GM18951 (cell line): ENCODE measurements at regions not wholly inside any gene's neighbourhood (a gene's known extent, or its start where the extent isn't known, plus 50 kb on each side); places are given as distances from the start of the nearest gene placed in this dataset.

Source experiments
- POLR2A ChIP-seq: IDR thresholded peaks from 4 replicates; pipeline ENCODE4 v1.6.1; 2011; ENCODE audit warnings: mild to moderate bottlenecking; ENCODE audit not compliant: insufficient read length, insufficient read depth; ENCODE audit errors: extremely low read depth
- in situ Hi-C: fragments of 300-500 bp; cut with MboI; formaldehyde crosslinking; loops from one replicate; pipeline ENCODE4 v1.12.0; 2022; ENCODE audit warnings: low sequenced_read_pairs, mixed read lengths, inconsistent platforms; ENCODE audit not compliant: unreplicated experiment

- TF ChIP-seq POLR2A, result no peak
- in situ Hi-C loops, result loop anchor here (25.0 kb wide), 1 partner anchor 635 kb away; no protein-coding TSS in a partner anchor
These were observed 50.7 kb upstream of the ACOT11 start for GRCh38 chr1:54497338-54497737.

GRCh38 chr1:54495954-54496353 lies 52.1 kb upstream of the ACOT11 start:
- TF ChIP-seq POLR2A, result no peak
- in situ Hi-C loops, result loop anchor here (25.0 kb wide), 1 partner anchor 634 kb away; no protein-coding TSS in a partner anchor

DNA sequence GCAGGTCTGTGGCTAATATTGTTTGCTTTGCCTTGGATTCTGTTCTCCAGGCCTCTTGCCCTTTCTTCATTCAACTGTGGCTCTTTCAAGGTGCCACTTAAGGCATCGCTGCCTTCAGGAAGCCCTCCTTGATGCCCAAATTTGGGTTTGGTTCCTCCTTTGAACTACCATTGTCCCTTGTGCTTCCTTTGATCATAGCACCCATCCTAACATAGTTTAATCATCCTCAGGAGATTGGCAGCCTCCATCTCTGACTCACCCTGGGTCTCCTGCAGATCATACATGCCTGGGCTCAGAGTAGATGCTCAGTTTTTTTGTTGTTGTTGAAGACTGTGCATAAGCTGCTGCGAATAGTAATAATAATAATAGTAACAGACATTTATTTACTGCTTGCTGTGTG lies 54.4 kb upstream of the ACOT11 start:
- in situ Hi-C loops, result loop anchor here (25.0 kb wide), 1 partner anchor 631 kb away; no protein-coding TSS in a partner anchor
- no peak for TF ChIP-seq POLR2A

DNA sequence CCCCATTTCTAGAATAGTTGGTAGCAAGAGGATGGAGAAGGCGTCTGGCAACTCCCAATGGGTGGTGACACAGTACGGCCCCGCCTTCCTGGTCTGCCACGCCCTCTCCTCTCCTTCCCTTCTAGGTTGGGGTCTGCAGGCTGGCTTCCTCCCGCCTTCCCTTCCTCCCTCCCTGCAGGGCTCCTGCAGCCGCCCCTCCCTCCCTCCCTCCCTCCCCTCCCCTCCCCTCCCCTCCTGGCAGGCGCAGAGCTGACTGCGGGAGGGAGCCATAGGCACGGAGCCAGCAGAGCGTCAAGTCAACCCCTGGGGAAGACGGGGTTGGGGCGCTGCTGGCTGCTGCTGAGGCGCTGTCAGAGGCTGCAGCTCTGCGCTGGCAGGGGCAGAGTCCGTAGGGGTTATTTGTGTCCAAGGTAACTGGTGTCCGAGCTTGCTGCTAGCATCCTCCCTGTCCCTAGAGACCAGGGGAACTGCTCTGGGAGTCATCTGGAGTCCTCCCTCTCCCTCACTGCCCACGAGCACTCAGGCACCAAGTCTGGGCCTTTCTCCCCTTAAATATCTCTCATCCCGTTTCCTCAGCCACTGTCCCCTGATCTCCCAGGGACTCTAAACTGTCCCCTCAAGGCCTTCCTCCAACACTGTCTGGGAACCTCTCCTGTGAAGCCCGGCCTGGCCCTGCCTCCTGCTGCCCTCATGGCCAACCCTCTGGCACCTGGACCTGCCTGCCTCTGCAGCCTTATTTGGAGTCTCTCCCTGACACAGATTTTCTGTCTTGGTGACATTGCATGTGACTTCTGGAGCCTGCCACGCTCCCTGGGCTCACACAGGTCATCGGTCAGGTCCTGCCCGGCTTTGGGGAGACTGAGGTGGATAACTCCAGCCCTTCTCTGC lies 57.4 kb upstream of the ACOT11 start:
- TF ChIP-seq POLR2A, result no peak

DNA sequence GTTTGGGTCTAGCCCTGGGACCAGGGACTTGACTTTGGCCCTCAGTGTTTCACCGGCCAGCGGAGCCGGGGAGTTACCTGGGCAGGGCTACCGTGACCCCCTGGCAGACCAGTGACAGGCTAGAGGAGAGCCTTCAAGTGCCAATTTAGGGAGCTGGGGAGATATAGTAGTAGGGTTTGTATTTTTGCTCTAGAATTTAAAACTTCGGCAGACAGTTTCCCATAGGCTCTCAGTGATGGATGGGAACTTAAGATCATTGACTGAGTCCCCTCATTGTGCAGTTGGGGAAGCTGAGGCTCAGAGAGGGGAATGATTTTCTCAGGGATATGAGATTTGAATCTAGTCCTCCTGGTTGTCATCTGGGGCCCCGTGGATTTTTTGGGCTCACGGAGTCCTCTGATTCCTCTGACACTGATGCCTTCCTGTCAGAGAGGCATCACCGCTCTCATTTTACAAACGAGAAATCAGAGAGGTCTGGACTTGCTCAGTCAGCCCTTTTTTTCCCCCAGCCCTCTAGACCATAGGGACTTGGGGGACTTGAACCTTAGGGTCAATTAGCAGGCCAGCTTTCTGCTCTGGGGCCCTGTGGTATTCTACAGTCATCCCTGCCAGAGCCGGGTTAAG lies 58.3 kb upstream of the ACOT11 start:
- no peak for TF ChIP-seq POLR2A

More for the DNA sequence above, 57.4 kb upstream of the ACOT11 start:
- in situ Hi-C loops, result loop anchor here (25.0 kb wide), 1 partner anchor 628 kb away; no protein-coding TSS in a partner anchor

DNA sequence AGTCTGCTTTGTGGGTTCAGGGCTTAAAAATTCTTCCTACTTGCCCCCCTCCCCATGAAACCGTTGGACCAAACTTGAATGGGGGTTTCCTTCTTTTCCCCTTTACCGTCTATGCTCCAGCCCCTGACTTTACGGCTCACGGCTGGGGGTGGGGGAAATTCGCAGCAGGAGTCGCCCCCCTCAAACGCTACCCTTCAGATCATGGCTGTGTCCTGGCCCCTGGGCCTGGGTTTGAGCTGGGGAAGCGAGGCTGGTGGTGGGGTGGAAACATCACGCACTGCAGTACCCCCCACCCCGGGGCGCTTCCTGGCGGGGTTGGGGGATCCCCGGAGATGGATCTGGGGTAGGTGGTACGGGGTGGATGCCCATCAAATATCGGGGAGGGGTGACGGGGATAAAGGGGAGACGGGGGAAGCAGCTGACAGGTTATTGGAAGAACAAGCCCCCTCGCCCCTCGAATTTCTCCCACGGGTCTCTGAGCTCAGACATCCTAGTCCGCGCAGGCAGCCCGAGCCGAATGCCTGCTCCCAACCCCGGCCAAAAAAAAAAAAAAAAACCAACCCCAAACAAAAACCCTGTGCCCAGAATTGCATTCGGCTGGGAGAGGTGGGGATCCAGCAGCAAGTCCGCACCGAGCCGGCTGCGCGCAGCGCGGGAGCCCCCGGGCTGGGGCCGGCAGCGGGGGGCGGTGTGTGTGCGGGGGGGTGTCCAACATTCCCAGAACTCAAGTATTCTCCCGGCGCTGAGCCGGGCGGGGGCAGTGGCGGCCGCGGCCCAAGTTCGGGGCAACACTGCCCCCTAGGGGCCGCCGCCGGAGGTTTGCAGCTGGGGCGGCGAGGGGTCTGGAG lies 59.0 kb upstream of the ACOT11 start:
- no peak for TF ChIP-seq POLR2A
- in situ Hi-C loops, result loop anchor here (25.0 kb wide), 1 partner anchor 627 kb away; no protein-coding TSS in a partner anchor

More for the DNA sequence above, 58.3 kb upstream of the ACOT11 start:
- in situ Hi-C loops, result loop anchor here (25.0 kb wide), 1 partner anchor 627 kb away; no protein-coding TSS in a partner anchor

- TF ChIP-seq POLR2A, result peak; percentile 51
- in situ Hi-C loops, result loop anchor here (25.0 kb wide), 1 partner anchor 626 kb away; no protein-coding TSS in a partner anchor
These were observed 59.8 kb upstream of the ACOT11 start for GRCh38 chr1:54488065-54488750.

GRCh38 chr1:54487571-54488050 lies 60.4 kb upstream of the ACOT11 start:
- TF ChIP-seq POLR2A, result no peak
- in situ Hi-C loops, result loop anchor here (25.0 kb wide), 1 partner anchor 625 kb away; no protein-coding TSS in a partner anchor

- TF ChIP-seq POLR2A, result no peak
- in situ Hi-C loops, result loop anchor here (25.0 kb wide), 1 partner anchor 625 kb away; no protein-coding TSS in a partner anchor
These were observed 61.1 kb upstream of the ACOT11 start for GRCh38 chr1:54486907-54487306.

DNA sequence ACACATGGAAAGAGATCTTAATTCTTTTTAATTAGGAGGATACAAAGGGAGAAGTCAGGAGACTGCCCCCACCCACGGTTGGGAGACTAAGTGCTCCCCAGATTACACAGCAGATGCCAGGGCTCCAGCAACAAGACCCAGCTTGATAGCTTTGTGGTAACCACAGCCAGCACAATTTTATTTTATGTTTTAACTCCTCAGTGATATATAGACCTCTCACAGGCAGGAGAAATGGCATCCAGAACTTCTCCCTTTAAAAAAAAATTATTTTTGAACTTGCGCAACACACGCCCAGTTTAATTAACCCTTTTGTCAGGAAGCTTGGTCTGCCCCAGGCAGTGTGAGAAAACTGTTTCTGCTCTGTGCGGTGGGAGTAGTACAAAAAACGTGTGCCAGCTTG lies 62.6 kb upstream of the ACOT11 start:
- in situ Hi-C loops, result loop anchor here (25.0 kb wide), 1 partner anchor 623 kb away; no protein-coding TSS in a partner anchor
- no peak for TF ChIP-seq POLR2A

DNA sequence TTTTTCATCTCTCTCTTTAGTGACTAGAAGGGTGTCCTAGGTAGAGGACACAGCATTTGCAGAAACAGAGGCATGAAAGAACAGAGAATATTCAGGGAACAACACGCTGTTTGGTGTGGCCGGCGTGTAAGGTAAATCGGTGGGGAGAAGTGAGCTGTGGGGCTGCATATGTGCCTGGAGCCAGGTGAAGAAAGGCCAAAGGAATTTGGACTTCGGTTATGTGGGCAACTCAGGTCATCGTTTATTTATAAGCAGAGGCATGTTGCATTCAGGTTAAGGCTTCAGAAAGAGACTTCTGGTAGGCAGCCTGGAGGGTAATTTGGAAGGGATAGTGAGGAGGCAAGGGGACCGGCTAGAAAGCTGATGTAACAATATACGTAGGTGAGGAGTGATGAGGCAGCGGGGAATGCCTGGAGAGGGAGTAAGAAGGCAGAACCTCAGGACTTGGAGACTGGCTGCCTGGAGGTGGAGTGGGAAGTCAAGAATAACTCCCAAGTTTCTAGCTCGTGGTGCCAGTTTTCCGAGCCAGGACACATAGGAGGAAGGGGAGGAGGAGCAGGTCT lies 64.1 kb upstream of the ACOT11 start:
- in situ Hi-C loops, result loop anchor here (25.0 kb wide), 1 partner anchor 622 kb away; no protein-coding TSS in a partner anchor
- no peak for TF ChIP-seq POLR2A
